ENCODE measurements at regions not wholly inside any gene's neighbourhood (a gene's known extent, or its start where the extent isn't known, plus 50 kb on each side); places are given as distances from the start of the nearest gene placed in this dataset.

GRCh38 chr14:56417173-56417572 lies 162.4 kb upstream of the TMEM260 start:
- TF ChIP-seq FOXK2 (IDR thresholded peaks at IDR 0.05), result no peak
- no peak for TF ChIP-seq SUZ12 (IDR thresholded peaks at IDR 0.05)
- TF ChIP-seq SP1 (IDR thresholded peaks at IDR 0.05), result no peak
- no peak for TF ChIP-seq CTBP1 (IDR thresholded peaks at IDR 0.05; ENCODE audit: borderline replicate concordance)
